Body of pancreas (tissue), 4 donors: ENCODE measurements at regions not wholly inside any gene's neighbourhood (a gene's known extent, or its start where the extent isn't known, plus 50 kb on each side); places are given as distances from the start of the nearest gene placed in this dataset.

Experiments used
- CTCF ChIP-seq, 7 experiments: fragments of 450-650 bp in 4 of 7; fragments of 200-600 bp in 3 of 7; sonication (generic) in 3 of 7; IDR thresholded peaks; one replicate each; pipeline ENCODE4 v1.5.1; 2016 to 2019; ENCODE audit warnings: antibody characterized with exemption in 7 of 7
- POLR2A ChIP-seq, 3 donors: fragments of 450-650 bp; IDR thresholded peaks; one replicate each; pipeline ENCODE4 v1.6.1; 2016; ENCODE audit warnings: antibody characterized with exemption in 3 of 3, mild to moderate bottlenecking in 2 of 3

DNA sequence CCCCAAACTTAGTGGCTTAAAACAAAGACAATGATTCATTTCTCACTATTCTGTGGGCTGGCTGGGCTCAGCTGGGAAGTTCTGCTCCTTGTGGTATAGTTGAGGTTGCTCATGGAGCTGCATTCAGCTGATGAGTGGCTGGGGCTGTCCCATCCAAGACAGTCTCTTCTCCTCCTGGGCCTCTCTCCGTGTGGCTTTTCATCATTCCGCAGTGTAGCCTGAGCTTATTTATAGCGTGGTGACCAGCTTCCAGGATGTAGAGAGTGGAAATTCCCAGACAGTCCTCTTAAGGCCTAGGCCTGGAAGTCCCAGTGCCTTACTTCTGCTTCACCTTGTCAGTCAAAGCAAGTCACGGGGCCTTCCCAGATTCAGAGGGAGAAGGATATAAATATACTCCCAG lies 136.7 kb upstream of the DAZL start:
- TF ChIP-seq CTCF (IDR thresholded peaks at IDR 0.05): no peak
- no peak for TF ChIP-seq POLR2A (IDR thresholded peaks at IDR 0.05)
